ENCODE measurements at regions not wholly inside any gene's neighbourhood (a gene's known extent, or its start where the extent isn't known, plus 50 kb on each side); places are given as distances from the start of the nearest gene placed in this dataset.
A peak's percentile ranks its signal among the peaks of the same experiment; 100 is the strongest.
"Not testable (repeated sequence)": the region's sequence is repeated elsewhere in the genome, so short reads cannot be mapped to it uniquely, and the experiment has no call there.

GRCh38 chr5:87780831-87781760 lies 368.4 kb upstream of the CCNH start:
- no peaks in the 10 kb centered on the region for H3K27me3 ChIP-seq
- no peak overlapping the region for H3K27ac ChIP-seq
- intact Hi-C loops (cut with DNase I), result loop anchor here (1.0 to 5.0 kb wide), 3 partner anchors 361 to 909 kb away; no protein-coding TSS in a partner anchor
- no peaks in the 10 kb centered on the region for H3K36me3 ChIP-seq
- DNase-seq (ENCODE audit: low spot score in 2 of 2), result peak in 1 of 2 donors; percentile 78
- peak; percentile 70 to 87 (median 74) for TF ChIP-seq CTCF (IDR thresholded peaks at IDR 0.05)
- H3K4me3 ChIP-seq, result no peak overlapping the region
- H3K4me1 ChIP-seq, result no peaks in the 10 kb centered on the region
- H3K9me3 ChIP-seq, result no peaks in the 10 kb centered on the region

DNA sequence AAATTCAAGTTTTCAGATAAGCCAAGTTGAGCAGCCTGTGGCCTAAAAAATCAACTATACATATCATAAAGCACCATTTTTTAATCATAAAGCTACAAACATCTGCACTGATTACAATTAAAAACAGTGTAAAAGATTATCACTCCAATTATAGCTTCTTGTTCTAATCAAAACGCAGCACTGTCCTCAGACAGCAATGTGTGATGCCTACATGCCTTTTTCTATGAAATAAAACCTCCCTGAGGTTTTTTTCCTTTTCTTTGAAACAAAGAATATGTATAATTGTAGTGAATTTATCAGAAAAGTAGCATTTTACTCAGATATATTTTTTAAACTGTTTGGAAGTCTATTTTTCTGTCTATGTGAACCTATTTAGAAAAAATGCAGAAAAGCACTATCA lies 366.1 kb upstream of the CCNH start:
- no peak for TF ChIP-seq CTCF (IDR thresholded peaks at IDR 0.05)
- no peaks in the 10 kb centered on the region for H3K27me3 ChIP-seq
- H3K36me3 ChIP-seq, result no peaks in the 10 kb centered on the region
- no peak for DNase-seq (ENCODE audit: low spot score in 2 of 2)
- H3K4me1 ChIP-seq, result no peaks in the 10 kb centered on the region
- no peak overlapping the region for H3K27ac ChIP-seq
- H3K9me3 ChIP-seq, result no peaks in the 10 kb centered on the region
- H3K4me3 ChIP-seq, result no peak overlapping the region
- intact Hi-C loops (cut with DNase I), result no loop called here

GRCh38 chr5:87777877-87778276 lies 365.1 kb upstream of the CCNH start:
- Histone ChIP-seq H3K9me3 (no peaks in the 10 kb centered on the region), H3K27me3 (no peaks in the 10 kb centered on the region), H3K27ac (no peak overlapping the region), H3K4me1 (no peaks in the 10 kb centered on the region), H3K36me3 (no peaks in the 10 kb centered on the region), H3K4me3 (no peak overlapping the region)
- DNase-seq (ENCODE audit: low spot score in 2 of 2), result no peak
- intact Hi-C loops (cut with DNase I), result no loop called here
- no peak for TF ChIP-seq CTCF (IDR thresholded peaks at IDR 0.05)

GRCh38 chr5:87776785-87777184 lies 364.1 kb upstream of the CCNH start:
- no peak for DNase-seq (ENCODE audit: low spot score in 2 of 2)
- Histone ChIP-seq H3K4me3 (no peak overlapping the region), H3K9me3 (no peaks in the 10 kb centered on the region), H3K36me3 (no peaks in the 10 kb centered on the region), H3K27ac (no peak overlapping the region), H3K27me3 (no peaks in the 10 kb centered on the region), H3K4me1 (no peaks in the 10 kb centered on the region)
- no peak for TF ChIP-seq CTCF (IDR thresholded peaks at IDR 0.05)
- intact Hi-C loops (cut with DNase I), result no loop called here

DNA sequence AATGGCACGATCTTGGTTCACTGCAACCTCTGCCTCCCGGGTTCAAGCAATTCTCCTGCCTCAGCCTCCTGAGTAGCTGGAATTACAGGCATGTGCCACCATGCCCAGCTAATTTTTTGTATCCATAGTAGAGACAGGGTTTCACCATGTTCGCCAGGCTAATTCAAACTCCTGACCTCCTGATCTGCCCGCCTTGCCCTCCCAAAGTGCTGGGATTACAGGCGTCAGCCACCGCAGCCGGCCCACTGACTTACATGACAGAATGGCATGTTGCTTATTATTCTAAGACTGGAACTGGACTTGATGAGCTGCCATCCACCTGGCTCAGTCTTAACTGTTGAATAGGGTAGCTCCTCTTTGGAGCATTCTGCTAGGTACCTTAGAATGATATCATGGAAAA lies 363.6 kb upstream of the CCNH start:
- H3K9me3 ChIP-seq; DNase-seq (ENCODE audit: low spot score in 2 of 2); H3K36me3 ChIP-seq; H3K4me1 ChIP-seq; intact Hi-C loops (cut with DNase I); H3K27me3 ChIP-seq; H3K4me3 ChIP-seq; H3K27ac ChIP-seq: not testable (repeated sequence)

DNA sequence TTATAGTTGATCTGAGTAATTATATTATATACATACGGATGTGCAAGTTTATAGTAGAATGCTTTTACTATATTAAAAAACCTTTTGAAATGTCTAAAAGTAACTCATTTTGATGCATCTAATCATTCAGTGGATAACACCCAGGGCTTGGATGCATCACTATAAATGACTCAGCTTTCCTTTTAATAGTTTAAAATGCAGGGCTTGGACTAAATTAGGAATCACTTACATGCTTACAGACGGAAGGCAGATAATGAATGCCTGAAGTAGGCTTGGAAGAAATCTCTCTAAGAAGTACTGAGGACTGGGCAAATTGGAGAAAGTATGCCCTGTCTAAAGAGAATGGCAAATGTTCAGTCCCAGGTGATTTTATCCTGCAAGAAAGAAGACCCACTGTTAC lies 362.5 kb upstream of the CCNH start:
- Histone ChIP-seq H3K36me3 (no peaks in the 10 kb centered on the region), H3K9me3 (no peaks in the 10 kb centered on the region), H3K4me3 (no peak overlapping the region), H3K4me1 (no peaks in the 10 kb centered on the region), H3K27me3 (no peaks in the 10 kb centered on the region), H3K27ac (no peak overlapping the region)
- intact Hi-C loops (cut with DNase I), result no loop called here
- no peak for DNase-seq (ENCODE audit: low spot score in 2 of 2)
- TF ChIP-seq CTCF (IDR thresholded peaks at IDR 0.05), result no peak

Data from ascending aorta (tissue), 2 donors.